Cardiac fibroblast (primary cell): ENCODE measurements at regions not wholly inside any gene's neighbourhood (a gene's known extent, or its start where the extent isn't known, plus 50 kb on each side); places are given as distances from the start of the nearest gene placed in this dataset.

ENCODE experiments used
- DNase-seq, 2 donors: peaks; one replicate each; pipeline versions ENCODE4 v3.0.0 to v3.0.0-alpha.2; 2010; ENCODE audit warnings: low read depth in 2 of 2
- H3K4me3 ChIP-seq, 2 donors: replicated peaks in 1 of 2; 1 replicate in 1 of 2; 2 replicates in 1 of 2; pipeline ENCODE4 v1.5.1; 2011; ENCODE audit warnings: low read depth in 2 of 2, low read length in 2 of 2, mild to moderate bottlenecking in 2 of 2, moderate library complexity in 1 of 2
- TF ChIP-seq, protein P1 (sequence below): IDR thresholded peaks from one replicate; pipeline ENCODE4 v1.5.1; 2011; ENCODE audit warnings: low read depth, mild to moderate bottlenecking, low read length, inconsistent platforms

DNA sequence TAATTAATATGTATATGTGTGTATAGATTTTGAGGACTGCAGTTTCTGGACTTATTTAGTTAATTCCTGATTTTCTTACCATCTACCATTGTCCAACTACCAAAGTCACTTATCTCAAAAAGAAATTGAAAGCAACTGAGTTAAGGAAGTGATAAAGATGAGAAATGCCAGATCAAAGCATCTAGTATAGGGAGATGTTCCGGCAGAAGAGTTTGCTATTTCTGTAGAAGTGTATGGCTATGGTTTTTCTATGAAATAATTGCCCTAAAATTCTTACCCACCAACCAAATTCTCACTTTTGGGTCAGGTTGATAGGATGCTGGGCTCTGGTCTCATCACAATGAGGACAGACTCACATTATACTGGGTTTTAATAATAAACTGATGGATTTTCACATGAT lies 64.0 kb upstream of the RAB11FIP2 start:
- no peak for DNase-seq
- no peak overlapping the region for H3K4me3 ChIP-seq
- TF ChIP-seq, protein P1, sequence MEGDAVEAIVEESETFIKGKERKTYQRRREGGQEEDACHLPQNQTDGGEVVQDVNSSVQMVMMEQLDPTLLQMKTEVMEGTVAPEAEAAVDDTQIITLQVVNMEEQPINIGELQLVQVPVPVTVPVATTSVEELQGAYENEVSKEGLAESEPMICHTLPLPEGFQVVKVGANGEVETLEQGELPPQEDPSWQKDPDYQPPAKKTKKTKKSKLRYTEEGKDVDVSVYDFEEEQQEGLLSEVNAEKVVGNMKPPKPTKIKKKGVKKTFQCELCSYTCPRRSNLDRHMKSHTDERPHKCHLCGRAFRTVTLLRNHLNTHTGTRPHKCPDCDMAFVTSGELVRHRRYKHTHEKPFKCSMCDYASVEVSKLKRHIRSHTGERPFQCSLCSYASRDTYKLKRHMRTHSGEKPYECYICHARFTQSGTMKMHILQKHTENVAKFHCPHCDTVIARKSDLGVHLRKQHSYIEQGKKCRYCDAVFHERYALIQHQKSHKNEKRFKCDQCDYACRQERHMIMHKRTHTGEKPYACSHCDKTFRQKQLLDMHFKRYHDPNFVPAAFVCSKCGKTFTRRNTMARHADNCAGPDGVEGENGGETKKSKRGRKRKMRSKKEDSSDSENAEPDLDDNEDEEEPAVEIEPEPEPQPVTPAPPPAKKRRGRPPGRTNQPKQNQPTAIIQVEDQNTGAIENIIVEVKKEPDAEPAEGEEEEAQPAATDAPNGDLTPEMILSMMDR: no peak

DNA sequence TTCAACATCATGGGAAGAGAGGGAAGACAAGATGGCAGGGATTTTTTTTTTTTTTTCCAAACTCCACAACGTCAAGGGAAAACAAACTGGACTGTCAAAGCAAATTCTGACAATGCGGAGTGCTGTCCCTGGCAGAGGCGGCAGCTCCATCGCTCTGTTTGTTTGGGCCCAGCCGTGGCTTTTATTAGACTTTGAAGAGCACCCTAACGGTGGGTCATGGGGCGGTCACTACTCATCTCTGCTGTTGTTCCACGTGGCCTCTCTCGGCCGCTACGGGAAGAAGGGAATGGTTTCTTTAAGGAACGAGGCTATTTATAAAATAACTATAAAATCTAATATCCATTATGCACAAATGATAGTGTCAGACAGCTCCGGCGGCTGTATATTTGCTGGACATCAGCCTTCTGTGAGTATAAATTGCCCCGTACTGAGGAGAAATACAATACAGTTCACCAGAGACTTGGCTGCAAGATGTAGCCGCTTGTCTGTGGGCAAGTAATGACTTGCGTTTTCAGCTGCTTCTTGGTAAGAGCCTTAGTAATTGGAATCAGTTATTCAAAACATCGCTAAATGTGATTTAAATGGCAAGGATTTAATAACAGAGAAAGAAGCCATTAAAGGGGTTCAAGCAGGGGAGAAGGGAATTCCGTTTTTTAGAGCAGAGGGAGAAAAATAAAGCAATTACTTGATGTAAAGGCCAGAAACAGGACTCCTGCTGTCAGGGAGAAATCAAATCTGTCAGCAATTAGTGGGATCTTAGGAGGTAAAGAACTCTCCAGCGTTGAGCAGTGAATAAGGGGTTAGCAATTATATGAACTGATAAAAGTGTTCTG lies 61.7 kb upstream of the RAB11FIP2 start:
- TF ChIP-seq, protein P1: no peak
- H3K4me3 ChIP-seq: no peak overlapping the region
- no peak for DNase-seq

DNA sequence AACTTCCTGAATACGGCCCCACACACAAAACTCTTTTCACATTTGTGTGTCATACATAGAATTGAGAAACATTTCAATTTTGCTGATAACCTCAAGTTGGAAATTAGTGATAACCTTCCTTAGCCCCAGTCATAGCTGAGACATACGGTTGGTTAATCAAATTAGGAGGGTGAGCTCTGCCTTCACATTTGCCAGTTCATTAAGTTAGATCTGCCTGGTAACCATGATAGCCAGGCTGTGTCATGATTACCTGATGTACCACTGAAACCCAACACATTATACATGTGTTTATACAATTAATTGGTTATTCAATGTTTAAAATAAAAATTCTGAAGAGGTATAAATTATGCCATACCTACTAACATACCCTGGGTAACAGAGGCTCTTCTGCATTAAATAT lies 60.8 kb upstream of the RAB11FIP2 start:
- no peak overlapping the region for H3K4me3 ChIP-seq
- DNase-seq: no peak
- TF ChIP-seq, protein P1: no peak

- H3K4me3 ChIP-seq: no peak overlapping the region
- TF ChIP-seq, protein P1: no peak
- no peak for DNase-seq
Observed at GRCh38 chr10:118107040-118107439, 60.3 kb upstream of the RAB11FIP2 start.

DNA sequence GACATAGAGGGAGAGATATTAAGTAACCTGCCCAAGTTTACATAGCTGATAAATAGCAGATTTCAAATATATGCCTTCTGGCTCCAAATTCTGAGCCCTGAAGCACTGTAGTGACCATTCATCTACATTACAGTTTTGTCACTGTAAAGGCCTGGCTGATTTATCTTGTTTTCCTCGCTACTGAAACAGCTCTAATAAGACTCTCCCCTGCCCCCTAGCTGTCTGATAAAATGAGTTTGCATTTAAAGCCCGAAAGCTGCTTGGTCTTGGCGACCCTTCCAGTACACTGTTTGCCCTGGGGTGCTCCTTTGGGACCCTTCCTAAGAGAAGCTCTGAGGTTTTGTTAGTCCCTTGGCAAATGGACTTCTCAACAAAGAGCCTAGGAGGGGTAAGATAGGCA lies 59.7 kb upstream of the RAB11FIP2 start:
- H3K4me3 ChIP-seq: no peak overlapping the region
- TF ChIP-seq, protein P1: peak; percentile 47
- peak; percentile 47 to 61 for DNase-seq

DNA sequence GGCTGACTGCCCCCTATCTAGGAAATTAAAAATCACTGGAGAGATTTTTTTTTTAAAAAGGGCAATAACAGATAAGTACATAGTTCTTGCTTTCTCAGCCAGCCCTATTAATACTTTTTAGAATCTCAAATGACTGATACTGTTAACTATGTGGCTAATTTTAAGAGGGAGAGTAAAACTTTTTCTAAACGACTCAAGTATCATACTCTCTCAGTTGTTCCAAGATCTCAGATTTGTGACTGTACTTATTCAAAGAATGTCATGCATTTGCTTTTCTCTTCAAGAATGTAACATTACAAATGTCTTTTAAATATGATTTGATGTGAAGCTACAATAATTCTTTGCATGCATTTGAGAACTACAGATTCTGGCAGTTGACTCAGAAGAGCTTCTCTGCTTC lies 55.4 kb upstream of the RAB11FIP2 start:
- DNase-seq: no peak
- TF ChIP-seq, protein P1: no peak
- H3K4me3 ChIP-seq: no peak overlapping the region
